Gastrocnemius medialis (tissue), 4 donors: ENCODE measurements at regions not wholly inside any gene's neighbourhood (a gene's known extent, or its start where the extent isn't known, plus 50 kb on each side); places are given as distances from the start of the nearest gene placed in this dataset.

Source experiments
- ATAC-seq, 2 donors: fragments of 150-250 bp; one replicate each; pipeline ENCODE4 v1.9.1; 2016
- DNase-seq, 2 donors: peaks; one replicate each; pipeline ENCODE4 v3.0.0-alpha.2; 2019
- H3K27ac ChIP-seq, 4 donors: fragments of 200-600 bp; sonication (generic); 1 replicate in 1 of 4; 2 replicates in 3 of 4; pipeline ENCODE4 v1.5.1; 2016 to 2018; ENCODE audit warnings: mild to moderate bottlenecking in 2 of 4, moderate library complexity in 1 of 4
- H3K27me3 ChIP-seq, 3 donors: fragments of 200-600 bp; sonication (generic) in 2 of 3; 1 replicate in 1 of 3; 2 replicates in 2 of 3; pipeline versions ENCODE4 v1.5.1 to v1.6.0; 2016 to 2019; ENCODE audit warnings: mild to moderate bottlenecking in 1 of 3, moderate library complexity in 1 of 3
- H3K36me3 ChIP-seq, 2 donors: fragments of 200-600 bp; sonication (generic) in 1 of 2; one replicate each; pipeline ENCODE4 v1.5.1; 2017 to 2018
- H3K4me1 ChIP-seq, 2 donors: fragments of 200-600 bp; sonication (generic) in 1 of 2; one replicate each; pipeline ENCODE4 v1.5.1; 2016 to 2017; ENCODE audit warnings: mild to moderate bottlenecking in 2 of 2
- H3K4me3 ChIP-seq, 4 donors: fragments of 200-600 bp; sonication (generic) in 3 of 4; 1 replicate in 1 of 4; 2 replicates in 3 of 4; pipeline ENCODE4 v1.5.1; 2016 to 2019; ENCODE audit warnings: mild to moderate bottlenecking in 2 of 4
- H3K9me3 ChIP-seq, 3 donors: fragments of 200-600 bp; sonication (generic) in 2 of 3; 1 replicate in 1 of 3; 2 replicates in 2 of 3; pipeline ENCODE4 v1.5.1; 2016 to 2019
- CTCF ChIP-seq, 5 experiments: fragments of 450-650 bp in 3 of 5; fragments of 200-600 bp in 2 of 5; sonication (generic) in 2 of 5; IDR thresholded peaks in 4 of 5; conservative IDR thresholded peaks in 1 of 5; 1 replicate in 4 of 5; 2 replicates in 1 of 5; pipeline ENCODE4 v1.5.1; 2016 to 2019; ENCODE audit warnings: antibody characterized with exemption in 5 of 5, mild to moderate bottlenecking in 3 of 5, moderate library complexity in 3 of 5
- POLR2A ChIP-seq, 2 donors: fragments of 450-650 bp; IDR thresholded peaks; one replicate each; pipeline ENCODE4 v1.6.1; 2017; ENCODE audit warnings: antibody characterized with exemption in 2 of 2, mild to moderate bottlenecking in 2 of 2, moderate library complexity in 2 of 2
- in situ Hi-C, 4 donors: fragments of 200-750 bp; cut with MboI; loops; one replicate each; pipeline versions ENCODE4 v1.15.0 to v1.8.0; 2017; ENCODE audit warnings: low sequenced_read_pairs in 4 of 4
- intact Hi-C: fragments of 100-400 bp; cut with DNase I; formaldehyde crosslinking; loops from one replicate; pipeline ENCODE4 v1.15.1; 2023; ENCODE audit warnings: low total_unique reads

DNA sequence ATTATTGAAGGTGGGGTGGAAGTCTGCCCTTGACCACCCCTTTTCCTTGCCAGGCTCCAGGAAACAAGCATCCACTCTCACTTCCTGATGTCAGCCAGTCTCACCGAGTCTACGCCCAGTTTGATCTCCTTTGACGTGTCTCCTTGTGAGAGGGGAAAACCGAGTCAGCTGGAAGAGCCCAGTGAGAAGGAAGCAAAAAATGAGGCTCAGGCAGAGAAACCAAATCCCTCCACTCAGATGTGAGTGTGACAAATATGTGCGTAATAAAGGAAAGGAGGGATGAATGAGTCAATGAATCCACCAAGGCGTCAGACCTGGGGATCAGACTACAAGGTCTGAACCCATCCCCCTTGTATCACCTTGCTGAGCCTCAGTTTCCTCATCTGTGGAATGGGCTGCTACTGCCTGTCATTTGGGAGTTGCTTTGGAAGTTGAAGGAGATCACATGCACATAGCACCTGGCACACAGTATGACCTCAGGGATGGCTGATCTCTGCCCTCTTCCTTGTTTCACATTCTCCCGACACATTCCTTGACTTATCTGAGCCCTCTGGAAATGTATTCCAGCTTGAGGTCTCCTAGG is 61.3 kb upstream of the XPA start:
- Histone ChIP-seq H3K27ac (no peak overlapping the region), H3K4me1 (no peaks in the 10 kb centered on the region), H3K36me3 (no peaks in the 10 kb centered on the region), H3K27me3 (peaks cover 0 to 8% (median 0%) of the 10 kb centered on the region in 3 donors), H3K4me3 (no peak overlapping the region), H3K9me3 (no peaks in the 10 kb centered on the region)
- no peak for DNase-seq
- TF ChIP-seq POLR2A (IDR thresholded peaks at IDR 0.05) (no peak), CTCF (IDR thresholded peaks at IDR 0.05 in 4 of 5, conservative IDR thresholded peaks at IDR 0.05 in 1 of 5) (no peak)
- in situ Hi-C loops, result no loop called here
- no peak for ATAC-seq
- intact Hi-C loops, result no loop called here

DNA sequence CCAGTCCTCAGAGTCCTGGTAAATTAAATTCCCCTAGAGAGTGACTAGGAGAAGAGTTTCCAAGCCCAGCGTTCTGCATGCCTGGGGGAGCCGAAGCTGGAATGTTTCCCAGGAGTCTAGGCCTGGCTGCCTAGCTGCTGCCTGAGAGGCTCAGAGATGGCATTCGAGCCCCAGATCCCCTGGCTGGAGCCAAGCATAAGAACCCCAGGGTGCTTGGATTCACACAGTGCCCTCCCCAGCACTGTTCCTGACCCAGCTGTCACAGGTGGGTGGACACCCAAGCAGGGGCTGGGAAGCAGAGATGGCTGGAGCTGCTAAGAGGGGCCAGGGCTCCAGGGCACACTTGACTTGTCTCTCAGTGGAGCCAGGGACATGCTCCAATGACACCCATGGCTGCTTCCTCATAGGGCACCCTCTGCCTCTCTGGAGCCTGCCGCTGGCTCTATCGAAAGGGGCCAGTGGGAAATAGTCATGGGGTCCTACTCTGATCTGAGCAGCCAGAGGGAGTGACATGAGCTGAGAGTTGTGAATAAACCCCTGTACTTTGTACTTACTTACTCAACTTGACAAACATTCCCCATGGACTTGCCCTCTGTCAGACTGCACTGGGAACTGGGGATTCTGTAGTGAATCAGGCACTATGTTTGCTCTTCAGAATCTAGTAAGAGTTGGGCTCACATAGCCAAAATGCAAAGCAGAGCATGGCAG is 62.6 kb upstream of the XPA start:
- Histone ChIP-seq H3K9me3 (no peaks in the 10 kb centered on the region), H3K4me1 (no peaks in the 10 kb centered on the region), H3K4me3 (no peak overlapping the region), H3K27ac (no peak overlapping the region), H3K27me3 (peaks cover 0 to 8% (median 5%) of the 10 kb centered on the region in 3 donors), H3K36me3 (no peaks in the 10 kb centered on the region)
- ATAC-seq (no peak), DNase-seq (no peak)
- TF ChIP-seq CTCF (IDR thresholded peaks at IDR 0.05 in 4 of 5, conservative IDR thresholded peaks at IDR 0.05 in 1 of 5), result no peak
- TF ChIP-seq POLR2A (IDR thresholded peaks at IDR 0.05), result no peak
- in situ Hi-C loops (no loop called here), intact Hi-C loops (no loop called here)

DNA sequence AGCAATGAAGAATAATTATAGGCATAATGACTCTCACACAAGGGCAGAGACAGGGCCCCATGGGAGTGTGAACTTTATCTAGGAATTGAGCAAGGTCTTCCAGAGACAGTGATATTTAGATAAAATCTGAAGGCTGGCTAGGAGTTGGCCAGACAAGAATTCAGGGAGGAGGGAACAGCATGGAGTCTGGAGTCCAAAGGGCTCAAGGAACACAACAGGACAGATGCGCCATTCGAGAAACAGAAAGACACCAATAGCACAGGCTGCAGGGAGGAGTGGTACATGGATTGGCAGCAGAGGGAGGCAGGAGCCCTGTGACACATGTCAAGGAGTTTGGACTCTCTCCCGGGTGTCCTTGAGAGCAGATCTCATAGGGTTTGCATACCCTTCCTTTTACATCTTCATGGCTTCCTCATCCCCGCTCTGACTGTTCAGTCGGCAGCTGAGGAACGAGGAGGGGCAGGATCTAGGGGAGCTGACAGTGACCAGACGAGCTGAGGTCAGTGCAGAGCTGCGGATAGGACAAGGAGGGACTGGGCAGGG is 64.0 kb upstream of the XPA start:
- Histone ChIP-seq H3K4me3 (no peak overlapping the region), H3K27me3 (peaks cover 0 to 8% (median 5%) of the 10 kb centered on the region in 3 donors), H3K36me3 (no peaks in the 10 kb centered on the region), H3K27ac (no peak overlapping the region), H3K4me1 (no peaks in the 10 kb centered on the region), H3K9me3 (no peaks in the 10 kb centered on the region)
- in situ Hi-C loops, result no loop called here
- TF ChIP-seq POLR2A (IDR thresholded peaks at IDR 0.05) (no peak), CTCF (IDR thresholded peaks at IDR 0.05 in 4 of 5, conservative IDR thresholded peaks at IDR 0.05 in 1 of 5) (no peak)
- ATAC-seq (no peak), DNase-seq (no peak)
- intact Hi-C loops, result no loop called here

GRCh38 chr9:97761879-97762278 is 64.7 kb upstream of the XPA start:
- Histone ChIP-seq H3K36me3 (no peaks in the 10 kb centered on the region), H3K4me1 (no peaks in the 10 kb centered on the region), H3K27ac (no peak overlapping the region), H3K27me3 (peaks cover 0 to 8% (median 5%) of the 10 kb centered on the region in 3 donors), H3K4me3 (no peak overlapping the region), H3K9me3 (no peaks in the 10 kb centered on the region)
- TF ChIP-seq POLR2A (IDR thresholded peaks at IDR 0.05) (no peak), CTCF (IDR thresholded peaks at IDR 0.05 in 4 of 5, conservative IDR thresholded peaks at IDR 0.05 in 1 of 5) (no peak)
- ATAC-seq (no peak), DNase-seq (no peak)
- in situ Hi-C loops (no loop called here), intact Hi-C loops (no loop called here)
